Suppressor macrophage treated with lipopolysaccharide for 1 hour (primary cell): ENCODE measurements at regions not wholly inside any gene's neighbourhood (a gene's known extent, or its start where the extent isn't known, plus 50 kb on each side); places are given as distances from the start of the nearest gene placed in this dataset.

Experiments
- DNase-seq, 3 donors: peaks; one replicate each; pipeline ENCODE4 v3.0.0-alpha.2; 2020 to 2022

DNA sequence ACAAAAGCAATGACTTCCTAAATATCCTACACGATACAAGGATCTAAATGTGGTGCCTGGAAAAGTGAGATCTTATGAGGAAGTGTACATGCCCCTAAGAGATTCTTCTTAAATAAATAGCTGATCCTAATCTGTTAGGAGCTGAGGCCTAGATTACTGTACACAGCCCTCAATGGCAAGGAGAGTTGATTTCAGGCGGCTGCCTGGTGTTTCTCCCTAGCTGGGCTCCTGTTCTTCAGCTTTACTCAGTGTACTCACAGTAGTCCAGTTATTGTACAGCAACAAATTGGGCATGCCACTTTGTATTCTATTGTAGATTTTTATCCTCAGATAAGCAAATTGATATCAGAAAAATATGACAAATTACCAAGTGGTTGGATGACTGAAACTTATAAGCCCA is 358.2 kb upstream of the PDGFD start:
- DNase-seq, result no peak

DNA sequence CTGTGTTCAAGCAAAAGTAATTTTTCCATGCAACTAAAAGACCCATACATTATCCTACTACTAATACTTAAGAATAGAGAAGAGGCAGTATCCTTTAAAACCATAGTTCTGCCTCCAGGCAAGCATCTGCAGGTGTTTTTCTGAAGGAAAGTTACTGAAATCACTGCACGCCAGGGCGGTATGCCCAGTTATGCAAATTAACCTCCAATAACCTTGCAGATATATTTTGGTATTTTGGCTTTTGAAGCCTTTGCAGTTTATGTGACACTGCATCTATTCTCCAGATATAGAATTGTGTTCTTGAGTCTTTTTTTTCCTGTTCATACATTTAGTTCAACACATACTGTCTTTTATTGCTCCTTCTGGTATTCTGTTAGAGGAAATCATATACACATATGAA is 346.2 kb upstream of the PDGFD start:
- no peak for DNase-seq

DNA sequence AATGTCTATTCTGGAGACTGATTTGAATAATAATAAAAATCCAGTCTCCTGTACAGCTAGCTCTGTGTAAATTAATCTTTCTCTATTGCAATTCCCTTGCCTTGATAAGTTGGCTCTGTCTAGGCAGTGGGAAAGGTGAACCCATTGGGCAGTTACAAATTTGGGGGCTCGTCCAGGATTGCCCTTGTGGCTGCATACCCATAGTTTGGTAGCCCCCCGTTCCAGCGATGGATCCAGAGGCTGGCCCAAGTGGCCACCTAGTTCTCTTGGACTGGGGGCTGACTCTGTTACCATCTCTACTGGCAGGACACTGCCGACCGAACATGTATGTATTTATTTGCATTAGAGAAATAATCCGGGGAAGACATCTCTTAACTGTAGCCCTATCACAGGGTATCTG is 326.2 kb upstream of the PDGFD start:
- DNase-seq, result no peak

DNA sequence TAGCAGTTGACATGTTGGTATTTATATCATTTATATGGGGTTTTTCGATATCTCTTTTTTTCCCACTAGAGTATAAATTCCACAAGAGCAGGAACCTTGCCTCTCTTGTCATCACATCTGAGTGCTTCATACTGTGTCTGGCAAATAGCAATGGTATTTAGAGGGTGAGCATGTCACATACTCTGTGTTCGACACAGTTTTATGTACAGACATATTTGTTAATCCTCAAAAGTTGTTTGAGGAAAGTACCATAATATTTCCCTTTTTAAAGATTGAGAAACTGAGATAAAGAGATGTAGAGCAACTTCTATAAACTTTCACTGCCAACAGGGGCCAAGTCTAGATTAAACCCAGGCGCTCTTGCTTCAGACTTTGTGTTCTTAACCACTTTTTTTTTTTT is 324.6 kb upstream of the PDGFD start:
- DNase-seq, result no peak

GRCh38 chr11:104487046-104487806 is 323.3 kb upstream of the PDGFD start:
- DNase-seq, result no peak

DNA sequence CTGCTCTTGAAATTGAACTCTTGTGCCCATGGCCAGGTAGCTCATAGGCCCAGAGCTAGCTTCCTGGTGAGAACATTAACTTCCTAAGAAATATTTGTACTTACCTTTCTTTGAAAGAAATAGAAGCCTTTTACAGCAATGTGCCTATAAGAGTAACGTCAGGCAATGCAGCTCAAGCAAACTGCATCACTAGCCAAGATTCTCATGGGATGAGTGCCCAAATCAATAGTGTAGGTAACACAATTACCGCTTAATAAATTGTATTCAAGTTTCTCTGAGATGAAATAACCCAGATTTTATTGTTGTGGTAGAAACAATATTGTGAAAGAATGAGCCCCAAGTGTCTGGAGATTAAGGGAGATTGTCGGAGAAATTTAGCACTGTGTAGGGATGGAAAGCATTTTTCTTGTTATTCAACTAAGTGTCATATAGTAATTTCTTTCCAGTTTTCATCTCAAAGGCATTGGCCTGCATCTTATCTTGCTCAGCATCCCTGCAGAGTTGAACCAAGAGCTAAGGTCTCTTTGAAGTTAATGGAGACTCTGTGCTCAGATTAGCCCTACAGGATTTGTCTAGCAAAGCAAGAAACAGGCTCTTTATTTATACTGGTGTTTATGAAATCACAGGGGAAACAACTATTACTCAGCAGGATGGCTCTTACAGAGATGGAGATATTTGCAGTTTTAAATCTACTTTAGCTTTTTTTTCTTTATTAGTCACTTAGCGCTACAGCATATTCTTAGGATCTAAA is 321.0 kb upstream of the PDGFD start:
- no peak for DNase-seq

DNA sequence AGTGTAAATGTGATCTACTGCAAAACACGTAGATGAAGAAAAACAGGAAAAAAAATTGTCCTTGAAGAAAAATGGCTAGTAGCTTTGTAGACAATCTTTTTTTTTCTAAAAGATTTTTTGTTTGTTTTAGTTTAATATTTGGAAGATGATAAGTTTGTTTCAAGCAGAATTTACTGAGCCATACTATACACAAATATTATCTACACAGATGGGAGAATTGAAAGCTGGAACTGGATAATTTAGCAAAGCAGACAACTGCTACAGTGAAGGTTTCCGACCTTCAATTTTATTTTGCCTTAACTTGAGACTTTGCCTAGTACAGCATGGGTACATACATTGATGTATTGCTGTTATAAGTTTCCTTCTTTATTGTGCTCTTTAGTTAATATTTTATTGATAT is 313.0 kb upstream of the PDGFD start:
- no peak for DNase-seq

- DNase-seq, result no peak
These were observed 312.5 kb upstream of the PDGFD start for GRCh38 chr11:104476454-104476853.

GRCh38 chr11:104467404-104467803 is 303.5 kb upstream of the PDGFD start:
- no peak for DNase-seq

GRCh38 chr11:104465321-104465720 is 301.4 kb upstream of the PDGFD start:
- no peak for DNase-seq

- no peak for DNase-seq
These were observed 300.7 kb upstream of the PDGFD start for GRCh38 chr11:104464691-104465090.

DNA sequence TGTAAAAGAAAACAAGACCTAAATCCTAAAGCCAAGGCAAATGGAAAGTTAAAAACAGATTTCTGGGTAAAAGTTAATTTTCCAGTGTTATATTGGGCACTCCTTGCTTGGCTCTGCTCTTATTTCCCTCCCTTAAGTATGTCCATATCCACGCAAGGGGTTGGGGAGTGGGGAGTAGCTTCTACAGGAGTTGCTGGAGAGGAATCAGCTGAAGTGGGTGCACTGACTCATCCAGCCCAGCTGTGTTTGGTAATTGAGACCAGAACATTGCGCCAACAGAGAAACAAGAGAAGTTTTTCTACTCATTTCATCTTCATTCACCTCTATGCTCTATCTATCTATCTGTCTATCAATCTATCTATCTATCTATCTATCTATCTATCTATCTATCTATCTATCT is 298.4 kb upstream of the PDGFD start:
- no peak for DNase-seq

DNA sequence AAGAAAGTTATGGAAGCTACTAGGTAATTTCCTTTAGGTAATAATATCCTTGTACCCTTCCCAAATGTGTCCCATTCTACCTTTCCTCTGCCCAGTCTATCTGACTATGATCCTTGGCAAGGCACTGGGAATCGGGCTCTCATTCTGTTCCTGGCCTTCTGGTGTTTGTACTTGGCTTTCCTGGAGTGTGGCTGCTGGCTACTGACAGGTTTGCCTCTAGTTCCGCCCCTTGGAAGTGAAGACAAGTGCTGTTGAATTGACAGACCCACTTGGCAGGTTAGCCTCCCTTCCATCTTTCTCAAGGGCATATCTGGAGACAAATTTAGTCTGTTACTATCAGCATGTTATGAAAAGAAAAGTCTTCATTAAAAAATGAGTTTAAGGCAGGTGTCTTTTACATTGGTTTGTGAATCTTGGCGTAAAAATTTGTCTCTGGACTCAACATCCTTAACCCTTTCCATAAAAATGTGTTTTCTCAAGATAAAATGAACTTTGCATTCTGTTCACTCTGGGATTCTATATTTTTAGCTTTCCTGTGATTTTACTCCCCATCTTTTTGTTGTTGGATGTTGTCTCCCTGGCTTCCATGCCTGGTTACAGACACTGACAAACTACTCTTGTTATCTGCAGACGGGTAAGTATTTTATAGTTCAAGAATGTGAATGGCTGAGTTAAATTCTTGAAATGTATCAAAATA is 287.4 kb upstream of the PDGFD start:
- DNase-seq, result no peak

DNA sequence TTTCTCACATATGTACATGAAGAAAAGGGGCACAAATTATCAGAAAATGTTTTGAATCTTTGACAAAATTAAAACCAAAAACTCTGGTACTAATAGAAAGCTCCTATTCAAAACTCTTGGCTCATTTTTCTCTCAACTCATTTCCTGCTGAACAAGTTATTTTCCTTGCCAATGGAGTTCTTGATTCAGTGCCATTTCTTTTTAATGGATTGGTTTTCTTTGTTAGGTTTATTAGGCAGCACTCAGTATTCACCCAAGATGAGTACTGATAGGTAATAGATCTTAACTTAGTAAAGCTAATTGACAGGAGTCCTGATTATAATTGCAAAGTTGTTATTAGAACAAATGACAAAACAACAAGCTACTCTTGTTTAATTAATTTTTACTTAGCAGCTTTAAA is 279.4 kb upstream of the PDGFD start:
- DNase-seq, result no peak

- DNase-seq, result peak; percentile 5 to 31 (median 24)
These were observed 278.4 kb upstream of the PDGFD start for GRCh38 chr11:104442321-104442720.

DNA sequence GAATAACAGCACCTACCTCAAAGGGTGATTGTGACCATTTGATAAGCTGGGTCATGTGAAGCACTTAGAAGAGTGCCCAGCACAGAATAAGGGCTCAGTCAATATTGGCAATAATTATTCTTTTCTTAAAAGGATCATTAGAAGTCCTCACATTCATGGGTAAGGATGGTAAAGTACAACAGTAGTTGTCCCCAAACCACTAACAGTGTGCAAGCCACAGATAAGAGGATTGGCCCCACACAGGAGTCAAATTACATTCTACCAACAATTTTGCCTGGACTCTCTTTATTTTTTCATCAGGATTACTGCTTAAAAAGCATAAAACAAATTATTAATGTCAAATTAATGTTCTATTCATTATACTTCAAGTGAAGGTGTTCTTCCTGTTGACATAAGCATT is 271.5 kb upstream of the PDGFD start:
- DNase-seq, result no peak

GRCh38 chr11:104433751-104434150 is 269.8 kb upstream of the PDGFD start:
- DNase-seq, result peak in 1 of 3 donors; percentile 12

- DNase-seq, result no peak
These were observed 269.0 kb upstream of the PDGFD start for GRCh38 chr11:104432981-104433380.

- DNase-seq, result peak in 1 of 3 donors; percentile 16
These were observed 268.6 kb upstream of the PDGFD start for GRCh38 chr11:104432526-104432925.

- no peak for DNase-seq
These were observed 258.5 kb upstream of the PDGFD start for GRCh38 chr11:104422324-104422944.

GRCh38 chr11:104410336-104410735 is 246.4 kb upstream of the PDGFD start:
- DNase-seq, result no peak

GRCh38 chr11:104408630-104409029 is 244.7 kb upstream of the PDGFD start:
- no peak for DNase-seq

DNA sequence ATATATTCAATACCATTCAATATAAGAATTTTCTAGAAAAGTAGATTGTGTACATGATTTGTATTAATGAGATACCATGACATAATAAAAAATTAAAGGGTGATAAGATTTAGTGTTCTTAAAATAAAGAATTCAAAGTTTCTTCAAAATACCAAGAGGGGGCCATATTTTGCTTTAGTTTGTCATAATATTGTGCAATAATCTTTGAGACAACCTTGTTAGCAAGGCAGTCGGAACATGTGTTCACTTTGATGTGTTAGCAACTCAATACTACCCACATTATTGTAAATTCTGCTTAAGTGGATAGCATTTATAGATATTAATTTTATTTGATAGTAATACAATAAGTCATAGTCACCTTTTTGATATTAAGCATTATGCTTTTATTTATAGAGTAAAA is 241.3 kb upstream of the PDGFD start:
- no peak for DNase-seq
